GM23338 (cell line): ENCODE measurements at regions not wholly inside any gene's neighbourhood (a gene's known extent, or its start where the extent isn't known, plus 50 kb on each side); places are given as distances from the start of the nearest gene placed in this dataset.

ENCODE experiments used
- ATAC-seq: fragments of 200-7000 bp; cut with Tn5 transposase; 3 replicates; pipeline ENCODE4 v1.9.1; 2020
- DNase-seq: peaks from one replicate; pipeline ENCODE4 v3.0.0-alpha.2; 2015; ENCODE audit warnings: low spot score
- H2AFZ ChIP-seq: fragments of 200-600 bp; sonication (generic); 2 replicates; pipeline ENCODE4 v1.8.0; 2016; ENCODE audit warnings: antibody characterized with exemption, mild to moderate bottlenecking, moderate library complexity
- H3F3A ChIP-seq: fragments of 200-600 bp; sonication (generic); replicated peaks from 2 replicates; pipeline ENCODE4 v1.8.0; 2017; ENCODE audit warnings: antibody characterized with exemption, mixed run types, low read depth
- H3K27ac ChIP-seq: fragments of 200-600 bp; sonication (generic); 2 replicates; pipeline ENCODE4 v1.6.1; 2016; ENCODE audit warnings: low read depth
- H3K27me3 ChIP-seq: fragments of 200-600 bp; sonication (generic); 2 replicates; pipeline ENCODE4 v1.8.0; 2016; ENCODE audit warnings: mild to moderate bottlenecking, mixed run types, moderate library complexity; ENCODE audit not compliant: insufficient read depth
- H3K36me3 ChIP-seq: fragments of 200-600 bp; sonication (generic); 2 replicates; pipeline ENCODE4 v1.8.0; 2016; ENCODE audit warnings: mild to moderate bottlenecking; ENCODE audit not compliant: insufficient read depth
- H3K4me1 ChIP-seq: fragments of 200-600 bp; sonication (generic); 2 replicates; pipeline ENCODE4 v1.8.0; 2016; ENCODE audit warnings: mild to moderate bottlenecking, moderate library complexity; ENCODE audit not compliant: insufficient read depth
- H3K4me2 ChIP-seq: fragments of 200-600 bp; sonication (generic); 2 replicates; pipeline ENCODE4 v1.7.1; 2017; ENCODE audit warnings: mixed run types
- H3K4me3 ChIP-seq: fragments of 200-600 bp; sonication (generic); 2 replicates; pipeline ENCODE4 v1.6.1; 2016; ENCODE audit warnings: mixed run types
- H3K79me2 ChIP-seq: fragments of 200-600 bp; sonication (generic); replicated peaks from 2 replicates; pipeline ENCODE4 v1.8.0; 2017; ENCODE audit warnings: mild to moderate bottlenecking; ENCODE audit not compliant: insufficient read depth
- H3K9me2 ChIP-seq: fragments of 200-600 bp; sonication (generic); 2 replicates; pipeline ENCODE4 v1.8.0; 2017; ENCODE audit not compliant: insufficient read depth
- H4K20me1 ChIP-seq: fragments of 200-600 bp; sonication (generic); replicated peaks from 2 replicates; pipeline ENCODE4 v1.8.0; 2017; ENCODE audit warnings: mild to moderate bottlenecking; ENCODE audit not compliant: insufficient read depth
- H3K27ac Mint-ChIP-seq: 2 replicates; pipeline ENCODE4 v1.8.0; 2020; ENCODE audit warnings: inconsistent platforms, mild to moderate bottlenecking, moderate library complexity, mixed read lengths
- H3K27me3 Mint-ChIP-seq: 3 replicates; pipeline ENCODE4 v1.8.0; 2022; ENCODE audit warnings: low read depth, mild to moderate bottlenecking, moderate library complexity, mixed read lengths, inconsistent platforms; ENCODE audit not compliant: insufficient read depth, poor library complexity
- H3K36me3 Mint-ChIP-seq: 3 replicates; pipeline ENCODE4 v1.8.0; 2021; ENCODE audit warnings: low read depth, mild to moderate bottlenecking, inconsistent platforms, moderate library complexity, mixed read lengths
- H3K4me1 Mint-ChIP-seq: 3 replicates; pipeline ENCODE4 v1.8.0; 2020; ENCODE audit warnings: mild to moderate bottlenecking, inconsistent platforms, mixed read lengths
- H3K4me3 Mint-ChIP-seq: 3 replicates; pipeline ENCODE4 v1.8.0; 2021; ENCODE audit warnings: moderate library complexity, mild to moderate bottlenecking, inconsistent platforms, mixed read lengths
- H3K9me3 Mint-ChIP-seq: 3 replicates; pipeline ENCODE4 v1.8.0; 2020; ENCODE audit warnings: moderate library complexity, mild to moderate bottlenecking, inconsistent platforms, mixed read lengths
- CREB1 ChIP-seq: fragments of 250-450 bp; sonication (Bioruptor Pico); IDR thresholded peaks from 2 replicates; pipeline ENCODE4 v1.5.0; 2020; ENCODE audit warnings: low read depth, mild to moderate bottlenecking, moderate library complexity
- ETS1 ChIP-seq: IDR thresholded peaks from 2 replicates; pipeline ENCODE4 v1.6.1; 2016; ENCODE audit warnings: antibody characterized with exemption
- EZH2 ChIP-seq: fragments of 200-600 bp; sonication (generic); IDR thresholded peaks from one replicate; pipeline ENCODE4 v1.8.0; 2017; ENCODE audit warnings: antibody characterized with exemption, mild to moderate bottlenecking, low read depth; ENCODE audit not compliant: unreplicated experiment
- EZH2phosphoT487 ChIP-seq: fragments of 200-600 bp; sonication (generic); IDR thresholded peaks from one replicate; pipeline ENCODE4 v1.8.1; 2018; ENCODE audit warnings: antibody characterized with exemption; ENCODE audit not compliant: unreplicated experiment
- JUNB ChIP-seq: IDR thresholded peaks from one replicate; pipeline ENCODE4 v1.6.1; 2016; ENCODE audit warnings: antibody characterized with exemption; ENCODE audit not compliant: unreplicated experiment
- NANOG ChIP-seq: IDR thresholded peaks from 2 replicates; pipeline ENCODE4 v1.6.1; 2016; ENCODE audit warnings: antibody characterized with exemption, borderline replicate concordance
- POLR2AphosphoS5 ChIP-seq: IDR thresholded peaks from 2 replicates; pipeline ENCODE4 v1.6.1; 2016; ENCODE audit warnings: antibody characterized with exemption, low read depth
- REST ChIP-seq: IDR thresholded peaks from one replicate; pipeline ENCODE4 v1.6.1; 2018; ENCODE audit warnings: antibody characterized with exemption; ENCODE audit not compliant: unreplicated experiment
- STAT1 ChIP-seq: IDR thresholded peaks from one replicate; pipeline ENCODE4 v1.6.1; 2016; ENCODE audit warnings: antibody characterized with exemption; ENCODE audit not compliant: unreplicated experiment
- ZNF462 ChIP-seq: fragments of 250-450 bp; sonication (Bioruptor Pico); IDR thresholded peaks from 2 replicates; pipeline ENCODE4 v1.5.0; 2020; ENCODE audit warnings: mild to moderate bottlenecking, moderate library complexity
- TF ChIP-seq, protein P1 (sequence below), 2 experiments: fragments of 200-600 bp in 1 of 2; sonication (generic) in 1 of 2; conservative IDR thresholded peaks; 2 replicates each; pipeline versions ENCODE4 v1.5.1 to v1.6.1; 2016 to 2017; ENCODE audit warnings: antibody characterized with exemption in 2 of 2, low read depth in 2 of 2, mild to moderate bottlenecking in 2 of 2, moderate library complexity in 1 of 2

DNA sequence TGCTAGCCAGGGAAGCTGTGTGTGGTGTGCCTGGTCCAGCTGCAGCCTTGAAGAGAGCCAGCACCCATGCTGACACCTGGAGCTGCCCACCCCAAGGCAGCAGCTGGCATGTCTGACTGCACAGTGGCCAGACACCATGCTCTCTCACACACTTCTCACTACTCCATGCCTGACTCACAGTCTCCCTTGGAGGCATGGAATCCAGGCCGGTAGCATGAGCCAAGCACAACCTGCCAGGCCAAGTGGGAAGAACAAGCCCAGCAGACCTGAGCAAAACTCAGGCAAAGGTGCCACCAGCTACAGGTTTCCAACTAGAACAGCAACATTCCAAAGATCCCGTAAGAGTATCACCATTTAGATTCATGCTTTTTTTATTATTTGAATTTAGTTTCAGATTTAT is 625.3 kb upstream of the LRRTM4 start:
- no peaks in the 10 kb centered on the region for H3K27me3 ChIP-seq
- H3K27me3 Mint-ChIP-seq: no peaks in the 10 kb centered on the region
- no peaks in the 10 kb centered on the region for H4K20me1 ChIP-seq
- H3K36me3 ChIP-seq: no peaks in the 10 kb centered on the region
- H3K36me3 Mint-ChIP-seq: 0 out of 3 replicates have a peak, but pooled peaks cover 2% of the 10 kb centered on the region
- H3K27ac ChIP-seq: no peak overlapping the region
- no peaks in the 10 kb centered on the region for H3K4me1 Mint-ChIP-seq
- no peak overlapping the region for H3K4me2 ChIP-seq
- H2AFZ ChIP-seq: no peak overlapping the region
- no peak overlapping the region for H3K4me3 ChIP-seq
- H3K9me3 Mint-ChIP-seq: peaks cover 7% of the 10 kb centered on the region; the same call in 2 of the 3 replicates
- DNase-seq (no peak), ATAC-seq (no peak)
- H3F3A ChIP-seq: no peaks in the 10 kb centered on the region
- TF ChIP-seq EZH2phosphoT487 (no peak), POLR2AphosphoS5 (no peak), JUNB (no peak), NANOG (no peak), ZNF462 (no peak), CREB1 (CRISPR knock-in tag) (no peak), REST (no peak), ETS1 (no peak), STAT1 (no peak), EZH2 (no peak)
- TF ChIP-seq, protein P1, sequence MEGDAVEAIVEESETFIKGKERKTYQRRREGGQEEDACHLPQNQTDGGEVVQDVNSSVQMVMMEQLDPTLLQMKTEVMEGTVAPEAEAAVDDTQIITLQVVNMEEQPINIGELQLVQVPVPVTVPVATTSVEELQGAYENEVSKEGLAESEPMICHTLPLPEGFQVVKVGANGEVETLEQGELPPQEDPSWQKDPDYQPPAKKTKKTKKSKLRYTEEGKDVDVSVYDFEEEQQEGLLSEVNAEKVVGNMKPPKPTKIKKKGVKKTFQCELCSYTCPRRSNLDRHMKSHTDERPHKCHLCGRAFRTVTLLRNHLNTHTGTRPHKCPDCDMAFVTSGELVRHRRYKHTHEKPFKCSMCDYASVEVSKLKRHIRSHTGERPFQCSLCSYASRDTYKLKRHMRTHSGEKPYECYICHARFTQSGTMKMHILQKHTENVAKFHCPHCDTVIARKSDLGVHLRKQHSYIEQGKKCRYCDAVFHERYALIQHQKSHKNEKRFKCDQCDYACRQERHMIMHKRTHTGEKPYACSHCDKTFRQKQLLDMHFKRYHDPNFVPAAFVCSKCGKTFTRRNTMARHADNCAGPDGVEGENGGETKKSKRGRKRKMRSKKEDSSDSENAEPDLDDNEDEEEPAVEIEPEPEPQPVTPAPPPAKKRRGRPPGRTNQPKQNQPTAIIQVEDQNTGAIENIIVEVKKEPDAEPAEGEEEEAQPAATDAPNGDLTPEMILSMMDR (conservative IDR thresholded peaks at IDR 0.05; ENCODE audit: low read depth in 2 of 2): no peak
- no peaks in the 10 kb centered on the region for H3K4me1 ChIP-seq
- no peak overlapping the region for H3K27ac Mint-ChIP-seq
- no peaks in the 10 kb centered on the region for H3K79me2 ChIP-seq
- no peaks in the 10 kb centered on the region for H3K9me2 ChIP-seq
- no peak overlapping the region for H3K4me3 Mint-ChIP-seq
